DMS153 (cell line): ENCODE measurements at regions not wholly inside any gene's neighbourhood (a gene's known extent, or its start where the extent isn't known, plus 50 kb on each side); places are given as distances from the start of the nearest gene placed in this dataset.

Experiments
- DNase-seq: peaks from one replicate; lab custom pipeline; 2025; lab: John Stamatoyannopoulos, UW

- no peak for DNase-seq
These were observed 491.3 kb upstream of the MKI67 start for GRCh38 chr10:128617532-128617931.

- no peak for DNase-seq
These were observed 496.5 kb upstream of the MKI67 start for GRCh38 chr10:128622706-128623105.

GRCh38 chr10:128623776-128624175, 497.6 kb upstream of the MKI67 start:
- no peak for DNase-seq

DNA sequence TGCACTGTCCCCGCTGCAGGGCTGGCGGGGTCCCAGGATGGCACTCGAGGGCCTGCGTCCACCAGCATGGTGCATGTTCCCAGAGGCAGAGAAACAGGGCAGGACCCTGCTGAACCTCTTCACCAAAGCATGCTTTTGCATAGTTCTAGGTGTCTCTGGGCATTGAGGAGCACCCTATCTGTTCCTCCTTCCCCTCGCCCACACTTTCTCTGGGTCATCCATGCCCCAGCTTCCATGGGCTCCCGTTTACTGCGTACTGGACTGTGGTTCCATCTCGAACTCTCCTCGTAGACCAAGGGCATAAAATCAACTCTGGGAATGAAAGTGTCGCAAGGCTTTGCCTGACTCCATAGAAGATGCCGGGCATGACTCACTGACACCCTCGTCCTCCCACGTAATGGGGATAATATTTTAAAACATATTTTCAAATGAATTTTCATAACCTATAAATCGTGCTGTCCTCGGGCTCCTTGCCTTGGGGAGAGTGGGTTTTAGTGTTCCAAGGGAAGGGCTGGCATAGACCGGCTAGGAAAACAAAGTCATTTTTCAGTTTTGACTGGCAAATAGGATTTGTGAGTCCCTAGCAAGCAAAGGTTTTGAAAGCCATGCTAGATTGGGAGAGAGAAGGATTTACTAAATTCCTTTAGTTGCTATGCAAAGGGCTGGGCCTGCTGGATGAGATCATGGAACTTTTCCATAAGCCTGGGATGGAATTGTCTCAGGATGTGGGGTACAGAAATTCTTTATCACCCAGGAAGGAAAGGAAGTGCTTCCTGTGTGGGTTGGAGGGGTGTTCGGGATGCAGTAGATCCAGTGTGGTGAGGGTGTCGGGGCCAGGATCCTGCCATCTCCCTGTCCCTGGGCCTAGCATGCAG, 498.7 kb upstream of the MKI67 start:
- no peak for DNase-seq

- no peak for DNase-seq
These were observed 499.7 kb upstream of the MKI67 start for GRCh38 chr10:128625926-128626325.

DNA sequence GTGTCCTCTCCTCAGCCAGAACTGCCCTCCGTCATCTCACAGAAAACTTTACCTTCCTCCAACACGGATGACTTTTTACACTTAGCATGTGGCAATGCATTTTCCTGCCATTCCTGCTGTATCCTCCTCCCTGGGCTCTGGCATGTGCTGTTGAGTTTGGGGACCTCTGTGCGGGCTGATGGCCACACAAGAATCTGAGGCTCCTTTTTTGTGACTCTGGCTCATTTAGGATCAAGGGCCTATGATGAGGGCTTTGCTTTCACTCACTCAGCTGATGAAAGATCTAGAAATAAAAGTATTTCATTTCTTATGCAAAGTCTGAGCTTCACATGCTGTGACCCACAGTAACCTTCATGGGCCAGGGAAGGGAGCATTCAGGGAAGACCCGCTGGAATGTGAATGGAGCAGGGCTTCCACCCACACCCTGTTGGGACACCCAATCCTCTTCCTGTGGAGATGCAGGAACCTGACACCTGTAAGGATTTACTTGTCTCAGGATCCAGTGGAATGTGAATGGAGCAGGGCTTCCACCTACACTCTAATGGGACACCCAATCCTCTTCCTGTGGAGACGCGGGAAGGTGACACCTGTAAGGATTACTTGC, 500.3 kb upstream of the MKI67 start:
- DNase-seq, result no peak

DNA sequence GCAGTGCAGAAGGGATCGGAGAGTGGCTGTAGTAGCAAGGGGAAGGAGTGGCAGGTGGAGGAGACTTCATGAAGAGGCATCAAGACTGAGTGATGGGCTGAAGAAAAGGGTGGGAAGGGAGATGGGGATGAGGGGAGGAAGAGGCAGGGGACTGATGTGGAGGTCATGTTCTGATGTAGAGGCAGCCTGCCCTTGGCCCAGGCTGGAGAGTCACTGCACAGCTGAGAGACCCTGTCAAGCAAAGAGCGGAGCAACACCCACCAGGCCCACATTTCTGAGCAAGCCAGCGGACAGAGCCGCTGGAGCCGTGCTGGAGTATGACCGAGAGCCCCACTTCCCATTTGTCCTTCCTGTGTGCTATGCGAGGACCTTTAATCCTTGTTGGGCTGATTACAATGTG, 501.6 kb upstream of the MKI67 start:
- no peak for DNase-seq

DNA sequence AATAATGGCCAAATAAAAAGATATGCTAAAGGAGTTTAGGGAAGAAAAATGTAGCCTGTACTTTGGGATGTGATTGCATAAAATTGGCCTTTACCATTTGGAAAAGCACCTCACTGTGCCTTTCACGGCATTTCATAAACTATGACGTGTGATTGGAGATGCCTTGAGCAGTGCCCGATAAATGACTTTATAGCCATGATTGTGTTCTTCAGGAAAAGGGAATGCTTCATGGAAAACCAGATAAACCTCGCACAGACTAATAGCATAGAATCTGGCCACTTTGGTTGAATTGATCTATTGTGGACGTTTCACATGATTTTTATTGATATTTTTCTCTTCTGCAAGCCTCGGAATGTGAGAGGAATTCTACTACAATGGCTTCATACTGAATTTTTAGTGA, 502.0 kb upstream of the MKI67 start:
- DNase-seq, result no peak

DNA sequence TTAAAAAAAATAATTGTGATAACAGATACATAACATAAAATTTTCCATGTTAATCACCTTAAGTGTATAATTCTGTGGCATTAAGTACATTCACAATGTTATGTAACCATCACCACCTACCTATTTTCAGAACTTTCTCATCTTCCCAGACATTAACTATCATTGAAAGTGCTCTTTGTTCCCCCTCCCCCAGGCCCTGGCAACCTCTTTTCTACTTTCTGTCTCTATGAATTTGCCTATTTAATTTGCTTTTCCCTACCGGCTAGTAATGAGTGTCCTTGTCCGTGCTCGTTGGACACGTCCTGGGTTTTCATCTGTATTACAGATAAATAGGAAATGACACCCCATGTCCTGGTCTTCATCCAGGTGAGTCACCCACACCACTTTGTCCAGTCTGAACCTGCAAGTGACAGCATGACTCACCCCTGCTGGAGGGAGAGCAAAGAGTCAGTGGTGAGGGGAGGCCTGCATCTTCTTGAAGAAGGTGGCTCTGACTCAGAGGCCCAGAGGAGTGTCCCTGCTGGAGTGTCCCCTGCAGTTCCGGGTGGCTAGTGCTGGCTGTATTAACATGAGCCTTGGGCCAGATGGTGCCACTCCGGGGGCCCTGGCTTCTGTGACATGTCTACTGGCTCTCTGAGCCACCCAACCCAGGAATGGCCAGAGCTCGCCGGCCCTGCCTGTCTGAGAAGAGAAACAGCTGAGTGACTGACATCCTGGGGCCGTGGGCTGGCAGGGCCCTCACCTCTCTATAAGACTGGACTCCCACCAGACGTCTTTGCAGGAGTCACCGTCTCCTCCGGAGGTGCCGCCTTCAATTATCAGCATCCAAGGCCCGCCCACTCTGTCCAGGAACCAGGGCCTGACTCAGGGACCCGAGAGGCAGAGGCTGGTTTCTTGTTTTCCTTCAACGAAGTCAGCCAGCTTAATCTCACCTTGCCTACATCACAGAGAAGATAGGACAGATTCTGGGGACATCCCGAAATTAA, 503.2 kb upstream of the MKI67 start:
- no peak for DNase-seq

DNA sequence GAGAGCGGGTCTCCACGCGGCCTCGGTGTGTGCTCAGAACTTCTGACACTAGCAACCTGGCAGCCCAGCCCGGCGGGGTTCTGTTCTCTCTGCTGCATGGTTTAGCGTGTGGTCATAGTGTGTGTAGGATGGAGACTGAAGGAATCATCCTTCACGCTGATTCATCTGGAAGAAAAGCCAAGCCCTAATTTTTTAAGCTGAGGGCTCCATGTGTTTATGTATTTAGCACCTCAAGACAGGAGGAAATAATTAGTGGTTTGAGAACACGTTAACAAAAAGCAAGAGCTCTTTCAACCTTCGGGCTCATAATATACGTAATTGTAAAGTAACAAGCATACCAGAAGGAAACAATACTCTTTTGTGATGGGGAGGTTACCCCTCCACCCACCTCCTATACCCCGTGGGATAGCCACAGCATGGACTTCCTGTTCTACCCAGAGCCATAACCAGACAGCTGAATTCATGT, 504.6 kb upstream of the MKI67 start:
- DNase-seq, result no peak

DNA sequence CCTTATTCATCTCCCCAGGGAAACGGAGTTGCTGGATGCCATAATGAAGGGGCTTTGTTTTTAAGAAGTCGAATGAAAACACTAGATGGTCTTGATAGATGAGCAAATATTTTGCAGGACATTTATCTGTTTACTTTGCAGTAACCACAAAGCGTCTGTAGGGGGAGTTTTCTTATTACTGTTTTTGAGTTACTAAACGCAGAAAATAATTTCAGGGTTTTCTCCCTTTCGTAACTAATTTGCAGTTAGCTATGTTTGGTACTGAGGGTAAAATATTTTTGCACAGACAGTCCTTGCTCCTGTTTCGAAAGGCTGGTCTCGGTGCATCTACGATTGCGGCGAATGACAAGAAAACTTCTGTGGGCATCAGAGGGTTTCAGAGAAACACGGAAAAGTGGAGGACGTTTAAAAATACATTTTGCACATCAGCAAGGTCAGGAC, 505.6 kb upstream of the MKI67 start:
- DNase-seq, result no peak

DNA sequence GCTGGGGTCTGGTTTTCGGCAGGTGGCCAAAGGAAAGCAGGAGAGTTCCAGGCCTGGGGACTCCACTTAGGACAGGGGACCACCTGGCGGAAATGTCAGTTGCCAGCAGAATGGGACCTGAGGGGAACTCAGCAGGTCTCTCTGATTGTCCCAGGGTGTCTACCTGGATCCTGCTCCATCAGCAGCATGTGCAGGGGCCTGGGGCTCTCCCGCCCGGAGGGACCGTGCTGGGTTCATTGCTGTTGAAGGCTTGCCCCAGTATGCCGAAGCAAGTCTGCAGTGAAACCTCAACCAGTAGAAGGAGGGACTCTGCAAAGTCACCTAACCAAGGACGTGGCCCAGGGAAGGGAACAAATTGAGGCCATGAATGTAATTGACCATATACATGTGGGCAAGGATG, 506.5 kb upstream of the MKI67 start:
- no peak for DNase-seq

DNA sequence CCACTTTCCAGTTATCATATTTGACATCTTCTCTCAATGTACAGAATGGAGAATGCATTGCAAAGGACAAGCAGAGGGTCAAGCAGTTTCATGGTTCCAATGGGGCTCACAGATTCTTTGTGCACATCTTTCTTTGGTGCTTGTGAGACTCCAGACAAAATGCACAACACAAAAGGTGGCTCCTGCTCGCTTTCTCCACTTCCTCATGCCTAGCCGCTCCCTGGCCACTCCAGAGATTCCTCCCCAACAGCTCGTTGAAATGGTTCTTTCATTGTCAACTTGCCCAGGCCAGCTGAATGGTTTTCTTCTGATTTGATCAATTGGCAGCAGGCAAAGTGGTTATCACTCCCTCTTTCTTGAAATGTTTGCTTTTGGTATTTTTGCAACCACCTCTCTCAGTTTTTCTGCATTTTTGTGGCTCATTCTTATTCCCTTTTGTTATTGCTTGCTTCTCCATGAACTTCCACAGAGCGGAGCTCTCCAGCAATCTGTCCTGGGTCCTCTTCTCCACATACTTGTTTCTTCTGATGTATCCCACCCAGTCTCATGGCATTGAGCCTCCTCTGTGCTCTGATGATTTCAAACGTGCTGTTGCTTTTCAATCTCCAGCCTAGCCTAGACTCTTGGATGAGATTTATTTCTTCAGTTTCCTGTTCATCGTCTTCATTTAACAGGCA, 507.8 kb upstream of the MKI67 start:
- no peak for DNase-seq

GRCh38 chr10:128642023-128642422, 515.8 kb upstream of the MKI67 start:
- no peak for DNase-seq

- DNase-seq, result no peak
These were observed 516.3 kb upstream of the MKI67 start for GRCh38 chr10:128642502-128642901.

DNA sequence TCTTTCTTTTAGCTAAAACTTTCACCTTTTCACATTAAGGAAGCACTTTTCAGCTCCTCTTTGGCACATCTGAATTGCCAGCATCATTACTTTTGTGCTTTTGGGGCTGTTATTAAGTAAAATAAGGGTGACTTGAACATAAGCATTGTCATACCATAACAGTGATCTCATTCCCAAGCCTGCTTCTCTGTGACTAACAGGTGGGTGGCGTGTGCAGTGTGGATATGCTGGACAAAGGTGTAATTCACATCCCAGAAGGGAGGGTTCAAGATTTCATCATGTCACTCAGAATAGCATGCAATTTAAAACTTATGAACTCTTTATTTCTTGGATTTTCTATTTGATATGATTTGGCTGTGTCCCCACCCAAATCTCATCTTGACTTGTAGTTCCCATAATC, 517.4 kb upstream of the MKI67 start:
- no peak for DNase-seq

GRCh38 chr10:128645486-128645885, 519.3 kb upstream of the MKI67 start:
- DNase-seq, result no peak

DNA sequence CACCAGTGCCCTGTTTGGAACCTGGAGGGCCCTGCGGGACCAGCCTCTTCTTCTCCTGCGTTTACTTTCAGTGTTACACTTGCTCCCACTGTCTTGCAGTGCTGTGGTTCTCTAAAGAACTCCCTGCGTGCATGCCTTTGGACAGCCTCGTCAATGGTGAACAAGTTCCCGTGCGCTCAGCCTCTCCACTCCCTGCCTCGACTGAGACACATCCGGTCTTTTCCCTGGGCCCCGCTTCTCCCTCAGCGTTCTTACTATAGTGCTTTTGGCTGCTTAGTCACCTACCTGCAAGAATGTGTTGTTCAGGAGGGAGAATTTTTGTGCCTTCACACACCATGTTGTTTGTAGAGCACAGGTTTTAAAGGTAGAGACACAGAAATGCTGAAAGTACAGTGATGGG, 520.7 kb upstream of the MKI67 start:
- DNase-seq, result no peak

- DNase-seq, result peak; percentile 1
These were observed 531.3 kb upstream of the MKI67 start for GRCh38 chr10:128657548-128657947.

- no peak for DNase-seq
These were observed 534.5 kb upstream of the MKI67 start for GRCh38 chr10:128660726-128661125.

DNA sequence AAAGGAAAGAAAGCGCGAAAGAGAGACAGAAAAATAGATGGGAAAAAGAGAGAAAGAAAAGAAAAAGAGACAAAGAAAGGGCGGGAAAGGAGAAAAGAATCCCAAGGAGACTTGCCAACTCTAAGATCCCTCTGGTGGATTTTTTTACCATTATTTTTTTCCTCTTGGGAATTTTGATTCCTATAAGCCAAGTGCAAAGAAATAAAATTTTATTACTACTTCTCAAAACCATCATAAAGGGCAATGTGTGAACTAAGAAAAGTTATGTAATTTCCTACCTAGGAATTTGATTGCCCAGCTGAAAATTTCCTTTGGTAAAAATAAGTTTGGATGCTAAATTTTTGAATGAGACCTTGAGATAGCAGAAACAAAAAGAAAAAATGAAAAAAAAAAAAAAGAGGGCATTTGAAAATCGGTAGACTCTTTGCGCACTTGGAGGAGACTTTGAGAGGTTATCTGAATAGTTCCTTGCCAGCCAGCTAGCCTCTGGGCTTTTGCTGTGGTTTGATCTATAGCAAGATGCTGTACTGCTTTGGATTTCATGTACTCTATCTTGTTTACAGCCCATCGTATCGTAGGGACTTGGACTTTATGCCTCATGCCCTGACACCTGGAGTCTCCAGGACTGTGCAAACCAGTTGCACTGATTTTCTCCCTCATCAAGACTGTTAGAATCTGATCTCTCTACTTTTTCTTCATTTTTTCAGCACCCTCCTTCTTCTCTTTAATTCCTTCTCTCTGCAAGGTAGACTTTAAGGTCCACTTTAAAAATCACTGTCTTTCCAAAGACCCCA, 535.4 kb upstream of the MKI67 start:
- no peak for DNase-seq
